Skin epidermis (tissue), 12 donors: ENCODE measurements at regions not wholly inside any gene's neighbourhood (a gene's known extent, or its start where the extent isn't known, plus 50 kb on each side); places are given as distances from the start of the nearest gene placed in this dataset.
"Not testable (repeated sequence)": the region's sequence is repeated elsewhere in the genome, so short reads cannot be mapped to it uniquely, and the experiment has no call there.

Source experiments
- H3K27ac ChIP-seq, 21 experiments: fragments of 200-600 bp; sonication (generic) in 11 of 21; one replicate each; pipeline ENCODE4 v1.5.0; 2020; ENCODE audit warnings: mild to moderate bottlenecking in 3 of 21, inconsistent platforms in 2 of 21, moderate library complexity in 2 of 21
- H3K4me3 ChIP-seq, 7 experiments: fragments of 200-600 bp; sonication (generic) in 2 of 7; one replicate each; pipeline ENCODE4 v1.5.0; 2020; ENCODE audit warnings: inconsistent platforms in 2 of 7, mild to moderate bottlenecking in 2 of 7, moderate library complexity in 1 of 7

- H3K4me3 ChIP-seq = peak overlapping the region in 2 of 7 experiments; percentile 50 to 67
- not testable (repeated sequence) for H3K27ac ChIP-seq
Measured at GRCh38 chr11:67806728-67807235, 132.4 kb upstream of the ALDH3B2 start.

GRCh38 chr11:67806183-67806582 lies 131.8 kb upstream of the ALDH3B2 start:
- Histone ChIP-seq H3K27ac (peak overlapping the region in 17 of 21 experiments; percentile 52 to 91 (median 84)), H3K4me3 (peak overlapping the region; percentile 43 to 70 (median 60))

GRCh38 chr11:67805253-67806126 lies 131.1 kb upstream of the ALDH3B2 start:
- peak overlapping the region; percentile 47 to 70 (median 60) for H3K4me3 ChIP-seq
- H3K27ac ChIP-seq = peak overlapping the region; percentile 35 to 91 (median 83)

GRCh38 chr11:67804435-67805252 lies 130.2 kb upstream of the ALDH3B2 start:
- peak overlapping the region in 20 of 21 experiments; percentile 35 to 91 (median 80) for H3K27ac ChIP-seq

GRCh38 chr11:67803519-67803918 lies 129.1 kb upstream of the ALDH3B2 start:
- H3K4me3 ChIP-seq = not testable (repeated sequence)
- H3K27ac ChIP-seq = peak overlapping the region in 1 of 21 experiments; percentile 28

More at GRCh38 chr11:67804435-67805252, 130.2 kb upstream of the ALDH3B2 start:
- peak overlapping the region; percentile 47 to 70 (median 60) for H3K4me3 ChIP-seq

GRCh38 chr11:67803055-67803454 lies 128.6 kb upstream of the ALDH3B2 start:
- not testable (repeated sequence) for H3K4me3 ChIP-seq, H3K27ac ChIP-seq

- not testable (repeated sequence) for H3K4me3 ChIP-seq, H3K27ac ChIP-seq
Measured at GRCh38 chr11:67802623-67803022, 128.2 kb upstream of the ALDH3B2 start.

- H3K4me3 ChIP-seq, H3K27ac ChIP-seq: not testable (repeated sequence)
Measured at GRCh38 chr11:67801397-67801796, 127.0 kb upstream of the ALDH3B2 start.

- H3K27ac ChIP-seq, H3K4me3 ChIP-seq: not testable (repeated sequence)
Measured at GRCh38 chr11:67800591-67800990, 126.2 kb upstream of the ALDH3B2 start.

- H3K4me3 ChIP-seq, H3K27ac ChIP-seq: not testable (repeated sequence)
Measured at GRCh38 chr11:67799808-67800207, 125.4 kb upstream of the ALDH3B2 start.

- not testable (repeated sequence) for H3K4me3 ChIP-seq, H3K27ac ChIP-seq
Measured at GRCh38 chr11:67797726-67798521, 123.5 kb upstream of the ALDH3B2 start.

GRCh38 chr11:67795746-67796145 lies 121.3 kb upstream of the ALDH3B2 start:
- Histone ChIP-seq H3K4me3 (no peak overlapping the region), H3K27ac (no peak overlapping the region)

GRCh38 chr11:67793750-67794149 lies 119.3 kb upstream of the ALDH3B2 start:
- H3K27ac ChIP-seq, H3K4me3 ChIP-seq: not testable (repeated sequence)

GRCh38 chr11:67792273-67792990 lies 118.0 kb upstream of the ALDH3B2 start:
- H3K4me3 ChIP-seq, H3K27ac ChIP-seq: not testable (repeated sequence)

- not testable (repeated sequence) for H3K4me3 ChIP-seq, H3K27ac ChIP-seq
Measured at GRCh38 chr11:67791598-67792170, 117.3 kb upstream of the ALDH3B2 start.

- H3K4me3 ChIP-seq, H3K27ac ChIP-seq: not testable (repeated sequence)
Measured at GRCh38 chr11:67788341-67788695, 113.9 kb upstream of the ALDH3B2 start.

- H3K27ac ChIP-seq, H3K4me3 ChIP-seq: not testable (repeated sequence)
Measured at GRCh38 chr11:67787681-67788340, 113.4 kb upstream of the ALDH3B2 start.

GRCh38 chr11:67781967-67782366 lies 107.5 kb upstream of the ALDH3B2 start:
- not testable (repeated sequence) for H3K27ac ChIP-seq, H3K4me3 ChIP-seq
